ENCODE measurements at regions not wholly inside any gene's neighbourhood (a gene's known extent, or its start where the extent isn't known, plus 50 kb on each side); places are given as distances from the start of the nearest gene placed in this dataset.

DNA sequence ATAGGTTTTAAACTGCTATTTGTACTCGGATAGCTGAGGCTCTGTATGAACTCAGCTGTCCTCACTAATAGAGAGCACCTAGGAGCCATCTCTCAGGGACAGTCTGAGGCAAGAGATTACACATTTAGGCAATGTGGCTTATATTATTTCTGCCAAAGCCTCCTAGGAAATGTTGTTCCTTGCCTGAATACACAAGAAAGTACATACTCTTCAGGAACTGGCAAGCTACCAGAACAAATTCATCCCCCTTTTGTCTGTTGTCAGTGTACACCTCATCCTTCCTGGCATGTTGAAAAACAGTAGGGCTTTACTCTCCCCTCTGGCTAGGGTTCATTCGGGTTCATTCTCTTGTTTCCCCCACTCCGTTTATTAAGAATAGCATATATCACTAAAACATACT is 615.9 kb upstream of the FAT3 start:
- Histone ChIP-seq H3K27me3 (ENCODE audit: control insufficient read depth, low read length) (no peaks in the 10 kb centered on the region), H4K20me1 (ENCODE audit: control insufficient read depth, insufficient read depth, low read depth, low read length) (no peaks in the 10 kb centered on the region), H3K27ac (ENCODE audit: low read depth, low read length) (no peak overlapping the region), H3K9me2 (replicated peaks; ENCODE audit: control insufficient read depth, low read length) (no peaks in the 10 kb centered on the region), H3K4me2 (ENCODE audit: low read length) (no peak overlapping the region), H3K36me3 (ENCODE audit: control insufficient read depth, low read length) (no peaks in the 10 kb centered on the region), H3K4me3 (ENCODE audit: low read length) (no peak overlapping the region), H3K9me3 (ENCODE audit: control insufficient read depth, insufficient read depth, low read length) (no peaks in the 10 kb centered on the region), H3K79me2 (ENCODE audit: control insufficient read depth, low read length) (no peaks in the 10 kb centered on the region), H3F3A (ENCODE audit: control insufficient read depth, insufficient read depth) (no peaks in the 10 kb centered on the region), H3K4me1 (ENCODE audit: control insufficient read depth, low read length) (no peaks in the 10 kb centered on the region)
- TF ChIP-seq, protein P1, sequence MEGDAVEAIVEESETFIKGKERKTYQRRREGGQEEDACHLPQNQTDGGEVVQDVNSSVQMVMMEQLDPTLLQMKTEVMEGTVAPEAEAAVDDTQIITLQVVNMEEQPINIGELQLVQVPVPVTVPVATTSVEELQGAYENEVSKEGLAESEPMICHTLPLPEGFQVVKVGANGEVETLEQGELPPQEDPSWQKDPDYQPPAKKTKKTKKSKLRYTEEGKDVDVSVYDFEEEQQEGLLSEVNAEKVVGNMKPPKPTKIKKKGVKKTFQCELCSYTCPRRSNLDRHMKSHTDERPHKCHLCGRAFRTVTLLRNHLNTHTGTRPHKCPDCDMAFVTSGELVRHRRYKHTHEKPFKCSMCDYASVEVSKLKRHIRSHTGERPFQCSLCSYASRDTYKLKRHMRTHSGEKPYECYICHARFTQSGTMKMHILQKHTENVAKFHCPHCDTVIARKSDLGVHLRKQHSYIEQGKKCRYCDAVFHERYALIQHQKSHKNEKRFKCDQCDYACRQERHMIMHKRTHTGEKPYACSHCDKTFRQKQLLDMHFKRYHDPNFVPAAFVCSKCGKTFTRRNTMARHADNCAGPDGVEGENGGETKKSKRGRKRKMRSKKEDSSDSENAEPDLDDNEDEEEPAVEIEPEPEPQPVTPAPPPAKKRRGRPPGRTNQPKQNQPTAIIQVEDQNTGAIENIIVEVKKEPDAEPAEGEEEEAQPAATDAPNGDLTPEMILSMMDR (IDR thresholded peaks at IDR 0.05; ENCODE audit: low read depth, low read length, poor library complexity, severe bottlenecking): no peak
- no peak for TF ChIP-seq EZH2phosphoT487 (IDR thresholded peaks at IDR 0.05; ENCODE audit: borderline replicate concordance, low read length)

DNA sequence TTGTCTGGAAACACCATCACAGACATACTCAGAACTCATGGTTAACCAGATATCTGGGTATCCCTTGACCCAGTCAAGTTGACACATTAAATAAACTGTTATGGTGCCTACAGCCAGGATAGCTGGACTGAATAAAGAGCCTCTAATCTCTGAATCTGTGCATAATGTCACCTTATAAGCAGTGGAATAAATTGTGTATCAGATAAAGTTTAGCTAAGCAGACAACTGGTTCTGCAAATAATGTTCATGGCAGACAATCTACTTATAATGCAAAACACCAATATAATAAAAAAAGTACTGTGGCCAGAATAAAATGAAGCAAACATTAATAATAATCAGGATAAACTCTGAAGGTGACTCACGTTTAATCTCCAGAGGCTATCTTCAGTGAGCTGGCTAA is 628.5 kb upstream of the FAT3 start:
- no peak overlapping the region for H3K4me2 ChIP-seq (ENCODE audit: low read length)
- TF ChIP-seq EZH2phosphoT487 (IDR thresholded peaks at IDR 0.05; ENCODE audit: borderline replicate concordance, low read length): no peak
- TF ChIP-seq, protein P1 (IDR thresholded peaks at IDR 0.05; ENCODE audit: low read depth, low read length, poor library complexity, severe bottlenecking): no peak

DNA sequence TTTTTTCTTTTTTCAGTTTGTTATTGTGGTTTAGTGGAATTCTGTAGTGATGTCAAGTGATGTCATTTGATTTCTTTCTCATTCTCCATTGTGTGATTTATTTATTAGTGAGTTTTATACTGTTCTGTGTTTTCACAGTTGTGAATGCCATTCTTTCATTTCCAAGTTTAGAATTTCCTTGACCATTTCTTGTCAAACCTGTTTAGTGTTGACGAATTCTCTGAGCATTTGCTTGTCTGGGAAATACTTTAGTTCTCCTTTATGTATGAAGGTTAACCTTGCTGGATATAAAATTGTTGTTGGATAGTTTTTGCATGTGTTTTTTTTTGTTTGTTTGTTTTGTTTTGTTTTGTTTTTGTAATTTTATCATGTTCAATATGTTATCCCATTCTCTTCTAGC is 633.6 kb upstream of the FAT3 start:
- Histone ChIP-seq H3K79me2 (ENCODE audit: control insufficient read depth, low read length) (no peaks in the 10 kb centered on the region), H4K20me1 (ENCODE audit: control insufficient read depth, insufficient read depth, low read depth, low read length) (no peaks in the 10 kb centered on the region), H3K4me3 (ENCODE audit: low read length) (no peak overlapping the region), H3K27ac (ENCODE audit: low read depth, low read length) (no peak overlapping the region), H3K9me3 (ENCODE audit: control insufficient read depth, insufficient read depth, low read length) (peaks cover 7% of the 10 kb centered on the region; the same call in 1 of the 2 replicates), H3K4me1 (ENCODE audit: control insufficient read depth, low read length) (no peaks in the 10 kb centered on the region), H3K4me2 (ENCODE audit: low read length) (no peak overlapping the region), H3F3A (ENCODE audit: control insufficient read depth, insufficient read depth) (no peaks in the 10 kb centered on the region), H3K27me3 (ENCODE audit: control insufficient read depth, low read length) (no peaks in the 10 kb centered on the region), H3K9me2 (replicated peaks; ENCODE audit: control insufficient read depth, low read length) (no peaks in the 10 kb centered on the region), H3K36me3 (ENCODE audit: control insufficient read depth, low read length) (no peaks in the 10 kb centered on the region)
- TF ChIP-seq, protein P1 (IDR thresholded peaks at IDR 0.05; ENCODE audit: low read depth, low read length, poor library complexity, severe bottlenecking): no peak
- TF ChIP-seq EZH2phosphoT487 (IDR thresholded peaks at IDR 0.05; ENCODE audit: borderline replicate concordance, low read length): no peak

More for the DNA sequence above, 628.5 kb upstream of the FAT3 start:
- Histone ChIP-seq H3K27me3 (ENCODE audit: control insufficient read depth, low read length) (no peaks in the 10 kb centered on the region), H3K79me2 (ENCODE audit: control insufficient read depth, low read length) (no peaks in the 10 kb centered on the region), H3K4me1 (ENCODE audit: control insufficient read depth, low read length) (no peaks in the 10 kb centered on the region), H3K9me2 (replicated peaks; ENCODE audit: control insufficient read depth, low read length) (no peaks in the 10 kb centered on the region), H3F3A (ENCODE audit: control insufficient read depth, insufficient read depth) (no peaks in the 10 kb centered on the region), H3K4me3 (ENCODE audit: low read length) (no peak overlapping the region), H3K9me3 (ENCODE audit: control insufficient read depth, insufficient read depth, low read length) (peaks cover 7% of the 10 kb centered on the region; the same call in 1 of the 2 replicates), H3K36me3 (ENCODE audit: control insufficient read depth, low read length) (no peaks in the 10 kb centered on the region), H4K20me1 (ENCODE audit: control insufficient read depth, insufficient read depth, low read depth, low read length) (no peaks in the 10 kb centered on the region), H3K27ac (ENCODE audit: low read depth, low read length) (no peak overlapping the region)

All from DOHH2 (cell line).